GM19025 (cell line): ENCODE measurements at regions not wholly inside any gene's neighbourhood (a gene's known extent, or its start where the extent isn't known, plus 50 kb on each side); places are given as distances from the start of the nearest gene placed in this dataset.

Experiments used
- ATAC-seq: cut with Tn5 transposase; IDR thresholded peaks from one replicate; pipeline ENCODE4 v1.9.1; 2021; ENCODE audit warnings: mild to moderate bottlenecking, low read depth, moderate library complexity; ENCODE audit not compliant: unreplicated experiment

DNA sequence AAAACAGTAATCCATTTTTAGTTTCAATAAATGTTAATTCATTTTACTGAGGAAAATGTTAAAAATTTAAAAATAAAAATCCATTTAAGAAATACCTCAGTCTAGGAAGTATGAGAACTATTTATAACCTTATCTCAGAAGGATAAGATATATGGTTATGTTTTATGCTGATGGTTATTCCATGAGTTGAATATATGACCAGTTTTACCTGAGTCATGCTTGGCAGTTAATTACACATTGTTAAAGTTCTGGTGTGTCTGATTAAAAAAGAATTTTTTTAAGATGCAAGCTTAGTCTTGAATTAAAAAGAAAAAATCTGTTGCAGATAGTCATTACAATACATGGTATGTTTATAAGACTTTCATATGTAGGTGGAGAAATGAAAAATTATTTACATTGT lies 191.7 kb downstream of the ARL4A start:
- ATAC-seq = no peak

GRCh38 chr7:12881712-12882111 lies 194.3 kb downstream of the ARL4A start:
- ATAC-seq = no peak

- no peak for ATAC-seq
Measured at GRCh38 chr7:12882710-12883109, 195.3 kb downstream of the ARL4A start.

- ATAC-seq = no peak
Measured at GRCh38 chr7:12884033-12884432, 196.6 kb downstream of the ARL4A start.

DNA sequence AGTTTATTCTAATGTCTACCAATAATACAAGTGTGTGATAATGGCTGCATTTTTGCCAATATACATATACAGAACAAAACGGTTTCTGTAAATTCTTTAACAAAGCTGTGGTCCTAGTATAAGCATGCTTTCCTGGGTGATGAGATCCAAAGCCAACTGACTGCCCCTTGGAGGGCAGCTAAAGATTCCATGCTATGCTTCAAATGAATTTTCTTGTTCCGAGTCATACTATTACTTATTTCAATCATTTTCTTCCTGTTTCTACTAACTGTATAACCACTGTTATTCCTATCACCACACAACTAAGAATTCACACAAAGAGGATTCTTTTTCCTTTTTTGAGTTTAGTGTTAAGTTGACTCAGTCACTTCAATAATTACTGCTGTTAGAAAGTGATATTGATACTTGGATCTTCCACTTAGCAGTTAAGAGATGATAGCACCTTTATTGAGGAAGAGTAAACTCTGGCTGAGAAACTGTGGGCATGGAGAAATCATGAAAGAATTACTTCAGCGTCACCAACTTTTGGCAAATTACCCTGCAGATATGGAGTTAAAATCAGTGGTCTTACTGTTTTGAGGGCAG lies 197.5 kb downstream of the ARL4A start:
- ATAC-seq = no peak

- no peak for ATAC-seq
Measured at GRCh38 chr7:12888717-12889116, 201.3 kb downstream of the ARL4A start.

GRCh38 chr7:12889391-12889790 lies 202.0 kb downstream of the ARL4A start:
- ATAC-seq = no peak

DNA sequence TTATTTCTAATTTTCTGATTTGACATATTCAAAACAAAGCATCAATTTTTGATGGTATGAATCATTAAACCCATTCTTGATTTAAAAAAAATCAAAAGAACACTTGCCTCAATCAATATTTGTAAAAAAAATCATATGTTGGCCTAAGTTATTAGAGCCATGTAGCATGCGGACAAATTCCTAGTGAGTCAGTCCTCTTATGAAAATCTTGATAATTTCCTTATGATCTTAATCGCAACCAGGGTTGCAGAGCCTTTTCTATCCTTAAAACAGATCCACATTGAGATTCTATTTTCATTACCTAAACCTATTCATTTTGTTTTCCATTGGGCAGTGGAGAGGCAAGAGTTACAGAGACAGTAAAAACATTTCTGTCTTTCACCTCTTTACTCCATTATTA lies 203.2 kb downstream of the ARL4A start:
- no peak for ATAC-seq

DNA sequence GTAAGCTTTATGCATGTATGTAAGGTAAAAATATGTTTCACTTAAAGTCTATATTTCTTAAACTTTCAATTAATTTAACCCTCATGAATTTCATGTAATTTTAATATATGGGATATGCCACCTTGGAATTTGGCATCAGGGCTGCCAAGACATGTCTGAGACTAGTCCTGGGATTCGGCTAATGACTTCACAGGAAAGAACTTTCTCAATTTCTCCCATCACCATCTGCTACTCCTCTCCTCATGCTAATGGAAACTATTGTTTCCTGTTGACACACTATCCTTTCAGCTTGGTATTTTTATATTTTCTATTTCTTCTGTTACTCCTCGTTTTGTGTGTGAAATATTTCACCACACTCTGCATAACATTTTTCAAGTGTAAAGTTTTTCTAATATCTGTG lies 205.9 kb downstream of the ARL4A start:
- no peak for ATAC-seq

DNA sequence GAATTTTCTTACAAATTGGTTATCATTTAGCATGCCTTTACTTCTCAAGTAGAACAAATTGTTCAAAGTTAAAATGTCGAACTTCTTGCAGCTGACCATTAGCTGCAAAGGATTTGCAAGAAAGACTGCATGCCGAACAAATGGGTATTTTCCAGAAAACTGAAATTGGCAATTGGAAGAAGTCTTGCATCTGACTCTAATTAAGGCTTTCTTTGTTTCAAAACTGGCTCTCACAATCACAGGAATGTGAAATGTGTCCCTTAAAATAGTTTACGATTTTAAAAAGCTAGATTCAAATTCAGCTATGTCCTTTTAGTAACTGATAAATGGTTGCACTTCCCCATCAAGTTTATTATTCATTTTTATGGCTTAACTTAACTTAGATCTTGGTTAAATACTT lies 207.9 kb downstream of the ARL4A start:
- no peak for ATAC-seq

DNA sequence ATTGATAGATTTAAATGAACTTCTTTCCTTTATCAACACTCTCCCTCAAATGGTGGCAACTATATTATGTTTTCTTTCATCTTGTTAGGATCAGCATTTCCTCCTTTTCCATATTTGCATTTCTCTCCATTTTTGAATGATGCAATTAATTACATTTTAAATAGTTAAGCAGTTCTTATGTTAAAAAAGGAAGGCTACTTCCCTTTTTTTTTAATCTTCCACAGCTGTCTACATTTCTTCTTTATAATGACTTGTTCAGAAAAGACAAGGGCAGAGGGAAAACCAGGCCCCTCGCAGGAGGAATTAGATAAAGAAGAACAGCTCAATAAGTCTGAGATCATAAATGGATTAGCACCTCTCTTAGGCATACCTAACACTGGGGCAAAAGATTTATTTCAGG lies 208.9 kb downstream of the ARL4A start:
- no peak for ATAC-seq

GRCh38 chr7:12898004-12898403 lies 210.6 kb downstream of the ARL4A start:
- no peak for ATAC-seq

DNA sequence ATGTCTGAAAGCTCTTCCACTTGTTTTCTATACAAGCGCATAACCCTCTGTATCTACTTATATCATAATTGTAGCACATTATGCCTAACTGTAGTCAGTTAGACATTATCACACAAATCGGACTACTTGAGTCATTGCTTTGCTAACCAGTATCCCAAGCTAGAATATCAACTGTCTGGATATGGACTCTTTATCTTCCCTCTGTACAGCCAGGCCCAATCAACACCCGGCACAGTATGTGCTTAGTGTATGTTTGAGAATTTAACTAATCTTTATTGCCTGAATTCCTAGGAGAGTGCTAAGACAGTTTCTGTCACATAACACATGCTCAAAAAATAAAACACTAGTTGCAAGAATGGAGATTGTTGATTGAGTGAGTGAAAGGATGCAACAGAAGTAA lies 211.2 kb downstream of the ARL4A start:
- no peak for ATAC-seq

DNA sequence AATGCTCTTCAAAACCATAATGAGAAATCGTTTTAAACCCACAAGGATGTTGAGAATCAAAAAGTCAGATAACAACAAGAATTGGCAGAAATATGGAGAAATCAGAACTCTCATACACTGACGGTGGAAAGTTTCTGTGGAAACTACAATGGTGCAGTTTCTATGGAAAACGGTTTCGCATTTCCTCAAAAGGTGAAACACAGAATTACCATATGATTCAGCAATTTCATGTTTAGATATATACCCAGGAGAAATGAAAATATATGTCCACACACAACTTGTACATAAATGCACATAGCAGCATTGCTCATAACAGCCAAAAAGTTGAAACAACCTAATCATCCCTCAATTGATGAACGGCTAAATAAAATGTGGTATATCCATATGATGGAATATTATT lies 218.2 kb downstream of the ARL4A start:
- no peak for ATAC-seq

GRCh38 chr7:12907774-12908173 lies 220.3 kb downstream of the ARL4A start:
- no peak for ATAC-seq

GRCh38 chr7:12909483-12909882 lies 222.1 kb downstream of the ARL4A start:
- ATAC-seq = no peak

GRCh38 chr7:12911053-12911452 lies 223.6 kb downstream of the ARL4A start:
- no peak for ATAC-seq

GRCh38 chr7:12913002-12913401 lies 225.6 kb downstream of the ARL4A start:
- ATAC-seq = no peak

GRCh38 chr7:12917801-12918200 lies 230.4 kb downstream of the ARL4A start:
- no peak for ATAC-seq

DNA sequence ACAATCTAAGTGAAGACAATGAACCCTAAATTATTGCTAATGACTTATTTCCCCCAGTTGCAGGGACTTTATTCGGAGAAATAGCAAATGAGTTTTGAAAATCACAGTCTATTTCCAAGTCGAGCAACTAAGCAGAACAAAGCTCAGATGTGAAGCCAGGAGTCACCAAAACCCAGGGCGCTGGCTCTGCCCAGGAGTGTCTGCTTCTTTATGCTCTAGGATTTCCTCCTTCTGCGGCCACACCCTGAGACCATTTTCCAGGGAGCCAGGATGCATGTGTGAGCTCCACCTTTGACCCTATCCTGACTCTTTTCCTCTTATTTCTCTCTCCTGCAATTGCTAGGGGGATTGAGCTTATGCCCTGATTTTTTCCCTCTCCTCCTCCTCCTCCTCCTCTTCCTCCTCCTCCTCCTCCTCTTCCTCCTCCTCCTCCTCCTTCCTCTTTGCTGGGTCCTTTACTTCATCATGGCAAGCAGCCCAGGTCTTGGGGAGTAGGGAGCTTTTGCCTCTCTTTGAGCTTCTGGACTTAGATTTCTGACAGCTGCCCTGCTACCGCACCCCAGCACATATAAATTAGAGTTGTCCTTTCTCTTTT lies 234.4 kb downstream of the ARL4A start:
- no peak for ATAC-seq

DNA sequence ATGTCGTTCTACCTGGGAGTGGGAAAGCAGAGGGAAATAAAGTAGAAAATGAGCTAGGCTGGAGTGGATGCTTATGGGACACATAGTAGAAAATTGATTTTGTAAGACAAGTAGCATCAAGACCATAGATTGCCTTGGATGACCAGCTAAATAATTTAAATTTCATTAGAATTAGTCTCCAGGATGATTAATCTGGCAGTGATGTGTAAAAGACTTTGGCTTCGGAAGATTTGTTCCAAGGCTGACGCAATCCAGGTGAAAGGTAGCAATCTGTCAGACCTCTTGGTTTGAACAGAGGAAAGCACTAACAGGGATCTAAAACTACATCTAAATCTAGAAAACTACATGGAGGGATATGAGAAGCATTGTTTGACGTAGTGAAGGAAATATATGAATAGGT lies 236.5 kb downstream of the ARL4A start:
- no peak for ATAC-seq

GRCh38 chr7:12926206-12926605 lies 238.8 kb downstream of the ARL4A start:
- ATAC-seq = no peak
